ENCODE measurements at regions not wholly inside any gene's neighbourhood (a gene's known extent, or its start where the extent isn't known, plus 50 kb on each side); places are given as distances from the start of the nearest gene placed in this dataset.

GRCh38 chr2:59662127-59662861, 891.2 kb downstream of the BCL11A start:
- no peaks in the 10 kb centered on the region for H3K4me1 Mint-ChIP-seq (ENCODE audit: low read depth in 2 of 2)
- no peak for ATAC-seq
- no peak for DNase-seq (ENCODE audit: low spot score)
- no peaks in the 10 kb centered on the region for H3K9me3 Mint-ChIP-seq
- H3K36me3 Mint-ChIP-seq, result no peaks in the 10 kb centered on the region
- H3K27ac Mint-ChIP-seq, result no peak overlapping the region
- no peaks in the 10 kb centered on the region for H3K27me3 Mint-ChIP-seq
- no peak overlapping the region for H3K4me3 Mint-ChIP-seq

GRCh38 chr2:59660262-59660661, 893.2 kb downstream of the BCL11A start:
- Mint-ChIP-seq H3K36me3 (no peaks in the 10 kb centered on the region), H3K9me3 (no peaks in the 10 kb centered on the region), H3K27me3 (no peaks in the 10 kb centered on the region), H3K4me1 (ENCODE audit: low read depth in 2 of 2) (no peaks in the 10 kb centered on the region), H3K27ac (no peak overlapping the region), H3K4me3 (no peak overlapping the region)
- no peak for DNase-seq (ENCODE audit: low spot score)
- no peak for ATAC-seq

- Mint-ChIP-seq H3K4me1 (ENCODE audit: low read depth in 2 of 2) (no peaks in the 10 kb centered on the region), H3K36me3 (no peaks in the 10 kb centered on the region), H3K27ac (no peak overlapping the region), H3K27me3 (no peaks in the 10 kb centered on the region), H3K4me3 (no peak overlapping the region), H3K9me3 (no peaks in the 10 kb centered on the region)
- ATAC-seq (no peak), DNase-seq (ENCODE audit: low spot score) (no peak)
Measured at GRCh38 chr2:59658906-59659635, 894.4 kb downstream of the BCL11A start.

- no peak overlapping the region for H3K27ac Mint-ChIP-seq
- H3K4me1 Mint-ChIP-seq (ENCODE audit: low read depth in 2 of 2), result no peaks in the 10 kb centered on the region
- no peaks in the 10 kb centered on the region for H3K36me3 Mint-ChIP-seq
- no peak overlapping the region for H3K4me3 Mint-ChIP-seq
- peaks cover 4% of the 10 kb centered on the region for H3K9me3 Mint-ChIP-seq
- ATAC-seq, result no peak
- H3K27me3 Mint-ChIP-seq, result no peaks in the 10 kb centered on the region
- no peak for DNase-seq (ENCODE audit: low spot score)
Measured at GRCh38 chr2:59655809-59656208, 897.6 kb downstream of the BCL11A start.

GRCh38 chr2:59654710-59655109, 898.7 kb downstream of the BCL11A start:
- no peak for ATAC-seq
- Mint-ChIP-seq H3K4me3 (no peak overlapping the region), H3K27me3 (no peaks in the 10 kb centered on the region), H3K4me1 (ENCODE audit: low read depth in 2 of 2) (no peaks in the 10 kb centered on the region), H3K9me3 (peaks cover 4% of the 10 kb centered on the region), H3K27ac (no peak overlapping the region), H3K36me3 (no peaks in the 10 kb centered on the region)
- DNase-seq (ENCODE audit: low spot score), result no peak

GRCh38 chr2:59653164-59653563, 900.3 kb downstream of the BCL11A start:
- Mint-ChIP-seq H3K4me1 (ENCODE audit: low read depth in 2 of 2) (no peaks in the 10 kb centered on the region), H3K27me3 (no peaks in the 10 kb centered on the region), H3K36me3 (no peaks in the 10 kb centered on the region), H3K9me3 (peaks cover 7% of the 10 kb centered on the region), H3K27ac (no peak overlapping the region), H3K4me3 (no peak overlapping the region)
- DNase-seq (ENCODE audit: low spot score) (no peak), ATAC-seq (no peak)

- Mint-ChIP-seq H3K27me3 (no peaks in the 10 kb centered on the region), H3K36me3 (no peaks in the 10 kb centered on the region), H3K9me3 (no peaks in the 10 kb centered on the region), H3K4me3 (no peak overlapping the region), H3K4me1 (ENCODE audit: low read depth in 2 of 2) (no peaks in the 10 kb centered on the region), H3K27ac (no peak overlapping the region)
- ATAC-seq, result no peak
- DNase-seq (ENCODE audit: low spot score), result no peak
Measured at GRCh38 chr2:59630789-59631188, 922.7 kb downstream of the BCL11A start.

- Mint-ChIP-seq H3K36me3 (no peaks in the 10 kb centered on the region), H3K9me3 (peaks cover 9% of the 10 kb centered on the region), H3K27ac (no peak overlapping the region), H3K4me3 (no peak overlapping the region), H3K4me1 (ENCODE audit: low read depth in 2 of 2) (no peaks in the 10 kb centered on the region), H3K27me3 (no peaks in the 10 kb centered on the region)
- ATAC-seq, result no peak
- no peak for DNase-seq (ENCODE audit: low spot score)
Measured at GRCh38 chr2:59627599-59627998, 925.9 kb downstream of the BCL11A start.

GRCh38 chr2:59622599-59623308, 930.7 kb downstream of the BCL11A start:
- peaks cover 12% of the 10 kb centered on the region for H3K9me3 Mint-ChIP-seq
- H3K36me3 Mint-ChIP-seq, result no peaks in the 10 kb centered on the region
- no peak for DNase-seq (ENCODE audit: low spot score)
- H3K4me1 Mint-ChIP-seq (ENCODE audit: low read depth in 2 of 2), result no peaks in the 10 kb centered on the region
- H3K27me3 Mint-ChIP-seq, result no peaks in the 10 kb centered on the region
- no peak for ATAC-seq
- no peak overlapping the region for H3K4me3 Mint-ChIP-seq
- no peak overlapping the region for H3K27ac Mint-ChIP-seq

- Mint-ChIP-seq H3K4me3 (no peak overlapping the region), H3K9me3 (no peaks in the 10 kb centered on the region), H3K36me3 (no peaks in the 10 kb centered on the region), H3K27ac (no peak overlapping the region), H3K27me3 (no peaks in the 10 kb centered on the region), H3K4me1 (ENCODE audit: low read depth in 2 of 2) (no peaks in the 10 kb centered on the region)
- ATAC-seq, result no peak
- no peak for DNase-seq (ENCODE audit: low spot score)
Measured at GRCh38 chr2:59604123-59604522, 949.3 kb downstream of the BCL11A start.

- Mint-ChIP-seq H3K27ac (no peak overlapping the region), H3K36me3 (no peaks in the 10 kb centered on the region), H3K9me3 (peaks cover 7% of the 10 kb centered on the region), H3K4me1 (ENCODE audit: low read depth in 2 of 2) (no peaks in the 10 kb centered on the region), H3K27me3 (no peaks in the 10 kb centered on the region), H3K4me3 (no peak overlapping the region)
- ATAC-seq, result no peak
- DNase-seq (ENCODE audit: low spot score), result no peak
Measured at GRCh38 chr2:59594671-59595222, 958.7 kb downstream of the BCL11A start.

GRCh38 chr2:59590798-59591197, 962.7 kb downstream of the BCL11A start:
- DNase-seq (ENCODE audit: low spot score) (no peak), ATAC-seq (no peak)
- Mint-ChIP-seq H3K36me3 (no peaks in the 10 kb centered on the region), H3K27me3 (no peaks in the 10 kb centered on the region), H3K4me3 (no peak overlapping the region), H3K4me1 (ENCODE audit: low read depth in 2 of 2) (no peaks in the 10 kb centered on the region), H3K27ac (no peak overlapping the region), H3K9me3 (no peaks in the 10 kb centered on the region)

GRCh38 chr2:59589881-59590280, 963.6 kb downstream of the BCL11A start:
- no peaks in the 10 kb centered on the region for H3K27me3 Mint-ChIP-seq
- H3K4me3 Mint-ChIP-seq, result no peak overlapping the region
- DNase-seq (ENCODE audit: low spot score), result no peak
- H3K4me1 Mint-ChIP-seq (ENCODE audit: low read depth in 2 of 2), result no peaks in the 10 kb centered on the region
- H3K9me3 Mint-ChIP-seq, result no peaks in the 10 kb centered on the region
- H3K27ac Mint-ChIP-seq, result no peak overlapping the region
- no peak for ATAC-seq
- H3K36me3 Mint-ChIP-seq, result no peaks in the 10 kb centered on the region

GRCh38 chr2:59588286-59588685, 965.2 kb downstream of the BCL11A start:
- no peaks in the 10 kb centered on the region for H3K9me3 Mint-ChIP-seq
- no peak for DNase-seq (ENCODE audit: low spot score)
- no peaks in the 10 kb centered on the region for H3K36me3 Mint-ChIP-seq
- H3K27me3 Mint-ChIP-seq, result no peaks in the 10 kb centered on the region
- no peak for ATAC-seq
- H3K4me1 Mint-ChIP-seq (ENCODE audit: low read depth in 2 of 2), result no peaks in the 10 kb centered on the region
- no peak overlapping the region for H3K27ac Mint-ChIP-seq
- H3K4me3 Mint-ChIP-seq, result no peak overlapping the region

Measured in natural killer cell treated with Interleukin-12 subunit alpha and Interleukin-12 subunit beta and Interleukin-15 and Interleukin-18, amount 100 ng/mL, for 72 hours (primary cell).